Right lobe of liver (tissue), 6 donors: ENCODE measurements at regions not wholly inside any gene's neighbourhood (a gene's known extent, or its start where the extent isn't known, plus 50 kb on each side); places are given as distances from the start of the nearest gene placed in this dataset.

Experiments
- ATAC-seq, 4 donors: fragments of 200-7000 bp; cut with Tn5 transposase; one replicate each; pipeline ENCODE4 v1.9.1; 2020; ENCODE audit warnings: mild to moderate bottlenecking in 4 of 4, moderate library complexity in 4 of 4
- DNase-seq, 3 donors: peaks; one replicate each; pipeline ENCODE4 v3.0.0-alpha.2; 2020
- H3K27ac ChIP-seq, 3 donors: fragments of 200-600 bp; one replicate each; pipeline ENCODE4 v1.8.0; 2022
- H3K27me3 ChIP-seq, 2 donors: fragments of 200-600 bp; one replicate each; pipeline ENCODE4 v1.8.0; 2022
- H3K36me3 ChIP-seq, 4 donors: fragments of 200-600 bp; sonication (generic) in 1 of 4; one replicate each; pipeline versions ENCODE4 v1.5.1 to v1.8.0; 2017 to 2022; ENCODE audit warnings: control low read depth in 1 of 4
- H3K4me1 ChIP-seq, 4 donors: fragments of 200-600 bp; sonication (generic) in 1 of 4; one replicate each; pipeline versions ENCODE4 v1.5.1 to v1.8.0; 2017 to 2022; ENCODE audit warnings: control low read depth in 1 of 4
- H3K4me3 ChIP-seq, 3 donors: fragments of 200-600 bp; one replicate each; pipeline ENCODE4 v1.8.0; 2022
- H3K9me3 ChIP-seq, 4 donors: fragments of 200-600 bp; sonication (generic) in 1 of 4; one replicate each; pipeline versions ENCODE4 v1.5.1 to v1.8.0; 2017 to 2022; ENCODE audit warnings: control low read depth in 1 of 4
- POLR2A ChIP-seq: fragments of 450-650 bp; IDR thresholded peaks from one replicate; pipeline ENCODE4 v1.6.1; 2017; ENCODE audit warnings: antibody characterized with exemption, mild to moderate bottlenecking
- WGBS: methylation state at CpG from one replicate; pipeline ENCODE4 v1.1.6; 2018; ENCODE audit warnings: low coverage, low lambda C conversion rate; ENCODE audit not compliant: insufficient coverage; ENCODE audit errors: missing lambda C conversion rate; 5-methylcytosine and 5-hydroxymethylcytosine counted together
- intact Hi-C, 2 donors: fragments of 100-400 bp; cut with DNase I; formaldehyde crosslinking; loops; one replicate each; pipeline versions ENCODE4 v1.11.2 to v1.14.1; 2022
- TF ChIP-seq, protein P1 (sequence below), 4 donors: fragments of 200-600 bp in 3 of 4; fragments of 450-650 bp in 1 of 4; IDR thresholded peaks; one replicate each; pipeline versions ENCODE4 v1.5.1 to v1.8.0; 2016 to 2022; ENCODE audit warnings: antibody characterized with exemption in 4 of 4, mild to moderate bottlenecking in 2 of 4
- donor health status: DM: no; HTN: yes; CAD: no.
- donor health status: DM: no; HTN: no; CAD: no.
- donor health status: DM: no; HTN: no; CAD: no.
- donor health status: DM: no; HTN: yes; CAD: no.
- donor health status: DM: no; HTN: yes; CAD: no.

DNA sequence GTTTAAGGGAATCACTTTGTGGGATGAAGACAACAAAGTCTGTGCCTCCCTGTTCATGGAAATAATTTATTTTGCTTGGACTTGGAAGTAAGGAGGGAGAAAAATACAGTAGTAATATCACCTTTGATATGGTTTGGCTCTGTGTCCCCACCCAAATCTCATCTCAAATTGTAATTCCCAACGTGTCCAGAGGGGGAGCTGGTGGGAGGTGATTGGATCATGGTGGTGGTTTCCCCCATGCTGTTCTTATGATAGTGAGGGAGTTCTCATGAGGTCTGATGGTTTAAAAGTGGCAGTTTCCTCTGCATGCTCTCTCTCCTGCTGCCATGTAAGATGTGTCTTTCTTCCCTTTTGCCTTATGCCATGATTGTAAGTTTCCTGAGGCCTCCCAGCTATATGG lies 460.7 kb downstream of the NOVA1 start:
- Histone ChIP-seq H3K4me1 (peaks cover 0 to 6% (median 0%) of the 10 kb centered on the region in 4 donors), H3K27ac (no peak overlapping the region), H3K27me3 (no peaks in the 10 kb centered on the region), H3K36me3 (no peaks in the 10 kb centered on the region), H3K4me3 (no peak overlapping the region), H3K9me3 (no peaks in the 10 kb centered on the region)
- ATAC-seq (no peak), DNase-seq (no peak)
- 50% methylated on average over 1 of the region's 1 CpG for WGBS
- intact Hi-C loops: no loop called here
- no peak for TF ChIP-seq POLR2A
- TF ChIP-seq, protein P1, sequence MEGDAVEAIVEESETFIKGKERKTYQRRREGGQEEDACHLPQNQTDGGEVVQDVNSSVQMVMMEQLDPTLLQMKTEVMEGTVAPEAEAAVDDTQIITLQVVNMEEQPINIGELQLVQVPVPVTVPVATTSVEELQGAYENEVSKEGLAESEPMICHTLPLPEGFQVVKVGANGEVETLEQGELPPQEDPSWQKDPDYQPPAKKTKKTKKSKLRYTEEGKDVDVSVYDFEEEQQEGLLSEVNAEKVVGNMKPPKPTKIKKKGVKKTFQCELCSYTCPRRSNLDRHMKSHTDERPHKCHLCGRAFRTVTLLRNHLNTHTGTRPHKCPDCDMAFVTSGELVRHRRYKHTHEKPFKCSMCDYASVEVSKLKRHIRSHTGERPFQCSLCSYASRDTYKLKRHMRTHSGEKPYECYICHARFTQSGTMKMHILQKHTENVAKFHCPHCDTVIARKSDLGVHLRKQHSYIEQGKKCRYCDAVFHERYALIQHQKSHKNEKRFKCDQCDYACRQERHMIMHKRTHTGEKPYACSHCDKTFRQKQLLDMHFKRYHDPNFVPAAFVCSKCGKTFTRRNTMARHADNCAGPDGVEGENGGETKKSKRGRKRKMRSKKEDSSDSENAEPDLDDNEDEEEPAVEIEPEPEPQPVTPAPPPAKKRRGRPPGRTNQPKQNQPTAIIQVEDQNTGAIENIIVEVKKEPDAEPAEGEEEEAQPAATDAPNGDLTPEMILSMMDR (IDR thresholded peaks at IDR 0.05): no peak

DNA sequence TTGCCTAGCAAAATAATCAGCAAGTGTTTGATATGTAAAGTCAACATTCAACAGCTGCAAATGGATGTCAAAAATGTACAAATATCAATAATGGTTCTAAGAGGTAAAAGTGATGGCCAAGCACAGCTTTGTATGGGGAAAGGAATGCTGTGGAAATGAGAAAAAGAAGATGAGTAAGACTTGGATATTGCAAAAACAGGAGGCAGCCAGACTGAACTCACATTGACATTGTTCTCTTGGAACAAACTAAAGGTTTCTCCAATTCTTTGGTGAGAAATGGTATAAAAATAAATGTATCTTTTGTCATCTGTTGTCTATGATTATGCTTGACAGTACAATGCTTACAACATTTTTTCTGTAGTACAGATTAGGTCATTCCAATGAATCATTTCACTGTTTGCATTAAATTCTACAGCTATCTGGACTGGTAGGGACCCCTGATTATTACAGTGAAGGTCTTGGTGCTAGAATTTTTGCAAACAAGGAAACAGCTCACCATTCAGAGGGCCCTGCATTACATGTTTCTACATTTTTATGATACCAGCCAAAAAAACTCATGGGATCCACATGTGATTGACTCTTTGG lies 465.7 kb downstream of the NOVA1 start:
- ATAC-seq (no peak), DNase-seq (no peak)
- Histone ChIP-seq H3K27me3 (no peaks in the 10 kb centered on the region), H3K36me3 (no peaks in the 10 kb centered on the region), H3K4me1 (no peaks in the 10 kb centered on the region), H3K27ac (no peak overlapping the region), H3K9me3 (no peaks in the 10 kb centered on the region), H3K4me3 (no peak overlapping the region)
- no peak for TF ChIP-seq POLR2A
- TF ChIP-seq, protein P1 (IDR thresholded peaks at IDR 0.05): no peak
- intact Hi-C loops: no loop called here

DNA sequence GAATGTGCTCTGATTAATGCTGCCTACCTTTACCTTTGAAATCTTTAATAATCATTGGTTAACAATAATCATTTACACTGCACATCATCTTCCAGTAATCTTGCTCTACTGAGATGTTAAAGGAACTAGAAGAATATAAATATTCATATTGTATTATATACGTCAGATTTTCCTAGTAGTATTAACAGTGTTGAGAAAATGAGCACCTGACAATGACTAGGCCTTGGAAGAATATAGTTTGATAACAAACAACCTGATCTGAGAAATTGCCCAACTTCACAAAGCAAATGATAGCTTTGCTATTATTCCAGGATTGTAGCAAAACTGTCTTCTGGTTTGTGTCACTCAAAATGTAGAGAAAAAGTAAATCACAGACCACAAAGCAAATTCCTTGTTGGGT lies 467.1 kb downstream of the NOVA1 start:
- no peaks in the 10 kb centered on the region for H3K4me1 ChIP-seq
- no peak overlapping the region for H3K27ac ChIP-seq
- no peak overlapping the region for H3K4me3 ChIP-seq
- H3K36me3 ChIP-seq: no peaks in the 10 kb centered on the region
- H3K9me3 ChIP-seq: no peaks in the 10 kb centered on the region
- intact Hi-C loops: no loop called here
- TF ChIP-seq POLR2A: no peak
- TF ChIP-seq, protein P1 (IDR thresholded peaks at IDR 0.05): no peak
- ATAC-seq (no peak), DNase-seq (no peak)
- H3K27me3 ChIP-seq: no peaks in the 10 kb centered on the region
- 48% methylated on average over 1 of the region's 1 CpG for WGBS

DNA sequence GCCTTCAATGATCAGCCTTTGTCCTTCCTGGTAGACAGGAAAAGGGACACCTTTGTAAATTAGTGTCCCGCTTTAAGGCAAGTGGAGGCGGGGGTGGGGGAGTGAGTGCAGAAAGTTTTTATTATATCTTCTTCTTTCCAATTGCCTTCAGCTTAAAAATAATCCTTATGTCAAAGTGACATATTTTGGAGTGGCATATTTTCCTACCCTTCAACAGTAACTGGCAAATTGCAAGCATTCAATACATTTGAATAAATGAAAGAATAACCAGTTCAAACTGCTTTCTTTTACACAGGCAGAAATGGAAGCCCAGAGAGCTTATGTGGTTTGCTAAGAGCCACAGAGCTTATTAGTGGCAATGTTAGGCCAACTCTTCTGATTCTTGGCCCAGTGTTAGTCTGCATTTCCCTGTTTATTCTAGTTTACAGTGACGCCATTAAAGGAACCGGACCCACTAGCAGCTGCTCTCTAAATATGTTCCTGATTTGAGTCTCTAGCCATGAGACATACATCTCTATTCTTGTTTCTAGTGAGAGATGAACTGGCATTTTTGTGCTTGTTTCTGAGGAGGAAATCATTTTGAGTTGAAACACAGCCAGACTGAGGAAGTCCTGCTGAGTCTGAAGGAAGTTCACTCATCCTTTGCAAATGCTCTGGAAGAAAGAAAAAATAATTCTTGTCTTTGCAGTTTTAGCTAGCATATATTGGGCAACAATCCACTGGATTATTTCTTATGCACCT lies 468.7 kb downstream of the NOVA1 start:
- Histone ChIP-seq H3K27me3 (no peaks in the 10 kb centered on the region), H3K4me1 (no peaks in the 10 kb centered on the region), H3K9me3 (no peaks in the 10 kb centered on the region), H3K27ac (peak overlapping the region in 1 of 3 donors; percentile 23), H3K36me3 (no peaks in the 10 kb centered on the region), H3K4me3 (no peak overlapping the region)
- intact Hi-C loops: no loop called here
- DNase-seq (no peak), ATAC-seq (peak; percentile 30 to 66 (median 46))
- TF ChIP-seq POLR2A: no peak
- TF ChIP-seq, protein P1 (IDR thresholded peaks at IDR 0.05): no peak
- 38% methylated on average over 4 of the region's 4 CpGs for WGBS
